CD14-positive monocyte (primary cell): ENCODE measurements at regions not wholly inside any gene's neighbourhood (a gene's known extent, or its start where the extent isn't known, plus 50 kb on each side); places are given as distances from the start of the nearest gene placed in this dataset.

Experiments
- DNase-seq, 3 donors: peaks; one replicate each; pipeline ENCODE4 v3.0.0-alpha.2; 2011 to 2022
- H2AFZ ChIP-seq: 2 replicates; pipeline ENCODE4 v1.6.0; 2012; ENCODE audit warnings: mild to moderate bottlenecking, low read depth, low read length, inconsistent platforms; ENCODE audit not compliant: insufficient read depth, poor library complexity, severe bottlenecking
- H3K27ac ChIP-seq, 2 donors: 1 replicate in 1 of 2; 2 replicates in 1 of 2; pipeline ENCODE4 v1.5.1; 2012 to 2013; ENCODE audit warnings: low read length in 2 of 2, control low read depth in 1 of 2, inconsistent platforms in 1 of 2, low read depth in 1 of 2, mild to moderate bottlenecking in 1 of 2
- H3K27me3 ChIP-seq, 2 donors: one replicate each; pipeline versions ENCODE4 v1.6.0 to v1.6.1; 2011 to 2013; ENCODE audit warnings: low read length in 2 of 2; ENCODE audit not compliant: control insufficient read depth in 2 of 2, insufficient read depth in 2 of 2
- H3K36me3 ChIP-seq, 2 donors: replicated peaks in 1 of 2; 1 replicate in 1 of 2; 2 replicates in 1 of 2; pipeline versions ENCODE4 v1.5.1 to v1.6.1; 2012 to 2013; ENCODE audit warnings: low read length in 2 of 2, control low read depth in 1 of 2, inconsistent platforms in 1 of 2, mild to moderate bottlenecking in 1 of 2; ENCODE audit not compliant: insufficient read depth in 2 of 2, control insufficient read depth in 1 of 2
- H3K4me1 ChIP-seq, 2 donors: 1 replicate in 1 of 2; 2 replicates in 1 of 2; pipeline versions ENCODE4 v1.5.1 to v1.6.1; 2012 to 2013; ENCODE audit warnings: low read length in 2 of 2, control low read depth in 1 of 2, inconsistent platforms in 1 of 2, mild to moderate bottlenecking in 1 of 2, moderate library complexity in 1 of 2; ENCODE audit not compliant: insufficient read depth in 2 of 2, control insufficient read depth in 1 of 2
- H3K4me2 ChIP-seq: replicated peaks from 2 replicates; pipeline ENCODE3; 2012; ENCODE audit warnings: low read length, moderate library complexity, mild to moderate bottlenecking; ENCODE audit not compliant: poor library complexity, severe bottlenecking; ENCODE audit errors: extremely low read depth
- H3K4me3 ChIP-seq, 3 experiments: fragments of 200-600 bp in 1 of 3; sonication (generic) in 1 of 3; replicated peaks in 1 of 3; 1 replicate in 2 of 3; 2 replicates in 1 of 3; pipeline ENCODE4 v1.5.1; 2011 to 2013; ENCODE audit warnings: low read length in 3 of 3, mild to moderate bottlenecking in 3 of 3, control low read depth in 2 of 3, low read depth in 2 of 3, inconsistent platforms in 1 of 3, moderate library complexity in 1 of 3
- H3K79me2 ChIP-seq: 2 replicates; pipeline ENCODE4 v1.6.0; 2012; ENCODE audit warnings: mild to moderate bottlenecking, control low read depth, inconsistent platforms, low read length, moderate library complexity; ENCODE audit not compliant: insufficient read depth
- H3K9ac ChIP-seq: 2 replicates; pipeline ENCODE4 v1.6.0; 2017; ENCODE audit warnings: low read length, mild to moderate bottlenecking; ENCODE audit not compliant: insufficient read depth, poor library complexity, severe bottlenecking
- H3K9me3 ChIP-seq, 2 donors: replicated peaks in 1 of 2; 1 replicate in 1 of 2; 2 replicates in 1 of 2; pipeline versions ENCODE4 v1.5.1 to v1.6.1; 2012 to 2013; ENCODE audit warnings: low read length in 2 of 2, control low read depth in 1 of 2; ENCODE audit not compliant: control insufficient read depth in 1 of 2, insufficient read depth in 1 of 2
- H4K20me1 ChIP-seq: 2 replicates; pipeline ENCODE4 v1.6.0; 2012; ENCODE audit warnings: mild to moderate bottlenecking, low read length, control low read depth, moderate library complexity; ENCODE audit not compliant: insufficient read depth
- H3K27ac Mint-ChIP-seq, 7 donors: one replicate each; pipeline ENCODE4 v1.8.0; 2020; ENCODE audit warnings: mild to moderate bottlenecking in 7 of 7, mixed read lengths in 7 of 7, moderate library complexity in 6 of 7, inconsistent platforms in 2 of 7
- H3K27me3 Mint-ChIP-seq, 3 donors: one replicate each; pipeline ENCODE4 v1.8.0; 2021 to 2022; ENCODE audit warnings: low read depth in 3 of 3, mild to moderate bottlenecking in 3 of 3, mixed read lengths in 3 of 3, moderate library complexity in 3 of 3, inconsistent platforms in 1 of 3
- H3K36me3 Mint-ChIP-seq, 2 donors: one replicate each; pipeline ENCODE4 v1.8.0; 2020; ENCODE audit warnings: mixed read lengths in 2 of 2, inconsistent platforms in 1 of 2, mild to moderate bottlenecking in 1 of 2
- H3K4me1 Mint-ChIP-seq: one replicate; pipeline ENCODE4 v1.8.0; 2020; ENCODE audit warnings: mild to moderate bottlenecking, mixed read lengths
- H3K4me3 Mint-ChIP-seq, 2 donors: one replicate each; pipeline ENCODE4 v1.8.0; 2020; ENCODE audit warnings: mild to moderate bottlenecking in 2 of 2, mixed read lengths in 2 of 2, moderate library complexity in 1 of 2
- H3K9me3 Mint-ChIP-seq, 7 donors: one replicate each; pipeline ENCODE4 v1.8.0; 2020 to 2022; ENCODE audit warnings: mixed read lengths in 7 of 7, mild to moderate bottlenecking in 6 of 7, moderate library complexity in 6 of 7, inconsistent platforms in 2 of 7
- WGBS: methylation state at CpG from one replicate; pipeline ENCODE4 v1.1.5; 2013; ENCODE audit warnings: missing lambda C conversion rate; ENCODE audit not compliant: insufficient coverage; 5-methylcytosine and 5-hydroxymethylcytosine counted together
- intact Hi-C, 2 donors: fragments of 100-400 bp; cut with micrococcal nuclease; formaldehyde crosslinking; loops; one replicate each; pipeline versions ENCODE4 v1.15.0 to v1.15.1; 2023
- TF ChIP-seq, protein P1 (sequence below): fragments of 200-600 bp; IDR thresholded peaks from one replicate; pipeline ENCODE4 v1.8.0; 2022; ENCODE audit warnings: antibody characterized with exemption, mild to moderate bottlenecking

DNA sequence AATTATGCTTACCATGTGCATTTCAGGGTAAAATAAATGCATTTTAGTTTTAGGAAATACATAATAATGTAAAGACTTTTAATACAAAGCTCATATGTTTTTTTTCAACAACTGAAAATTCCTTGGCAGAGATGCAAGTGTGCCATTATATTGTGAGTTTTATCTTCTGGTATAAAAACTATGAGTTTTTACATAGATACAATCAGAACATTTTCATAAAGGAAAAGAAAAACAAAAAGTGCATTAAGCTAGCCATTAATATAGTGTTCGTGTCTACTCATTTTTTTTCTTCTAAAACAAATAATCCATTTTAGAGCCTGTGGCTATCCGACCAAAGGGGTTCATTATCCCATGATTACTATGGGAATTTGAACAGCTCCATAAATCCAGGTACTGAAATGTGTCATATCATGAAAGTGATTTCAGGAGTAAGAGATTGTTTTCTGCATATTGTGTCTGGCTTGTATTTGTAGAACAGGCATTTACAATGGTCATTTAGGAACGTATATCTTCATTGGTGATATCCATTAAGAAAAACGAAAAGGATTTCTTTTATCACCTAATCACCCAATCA is 236.9 kb upstream of the SLC10A2 start:
- Histone ChIP-seq H3K9ac (no peak overlapping the region), H3K4me1 (no peaks in the 10 kb centered on the region), H3K4me2 (no peak overlapping the region), H3K9me3 (peaks cover 0 to 6% of the 10 kb centered on the region in 2 donors), H3K36me3 (no peaks in the 10 kb centered on the region), H3K27ac (no peak overlapping the region), H2AFZ (no peak overlapping the region), H3K27me3 (no peaks in the 10 kb centered on the region), H4K20me1 (no peaks in the 10 kb centered on the region), H3K4me3 (no peak overlapping the region), H3K79me2 (no peaks in the 10 kb centered on the region)
- TF ChIP-seq, protein P1, sequence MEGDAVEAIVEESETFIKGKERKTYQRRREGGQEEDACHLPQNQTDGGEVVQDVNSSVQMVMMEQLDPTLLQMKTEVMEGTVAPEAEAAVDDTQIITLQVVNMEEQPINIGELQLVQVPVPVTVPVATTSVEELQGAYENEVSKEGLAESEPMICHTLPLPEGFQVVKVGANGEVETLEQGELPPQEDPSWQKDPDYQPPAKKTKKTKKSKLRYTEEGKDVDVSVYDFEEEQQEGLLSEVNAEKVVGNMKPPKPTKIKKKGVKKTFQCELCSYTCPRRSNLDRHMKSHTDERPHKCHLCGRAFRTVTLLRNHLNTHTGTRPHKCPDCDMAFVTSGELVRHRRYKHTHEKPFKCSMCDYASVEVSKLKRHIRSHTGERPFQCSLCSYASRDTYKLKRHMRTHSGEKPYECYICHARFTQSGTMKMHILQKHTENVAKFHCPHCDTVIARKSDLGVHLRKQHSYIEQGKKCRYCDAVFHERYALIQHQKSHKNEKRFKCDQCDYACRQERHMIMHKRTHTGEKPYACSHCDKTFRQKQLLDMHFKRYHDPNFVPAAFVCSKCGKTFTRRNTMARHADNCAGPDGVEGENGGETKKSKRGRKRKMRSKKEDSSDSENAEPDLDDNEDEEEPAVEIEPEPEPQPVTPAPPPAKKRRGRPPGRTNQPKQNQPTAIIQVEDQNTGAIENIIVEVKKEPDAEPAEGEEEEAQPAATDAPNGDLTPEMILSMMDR, result no peak
- Mint-ChIP-seq H3K36me3 (no peaks in the 10 kb centered on the region), H3K27ac (no peak overlapping the region), H3K27me3 (no peaks in the 10 kb centered on the region), H3K4me3 (no peak overlapping the region), H3K4me1 (no peaks in the 10 kb centered on the region), H3K9me3 (peaks cover 0 to 6% (median 2%) of the 10 kb centered on the region in 7 donors)
- DNase-seq, result no peak
- no CpG with 5 or more reads among the region's 4 CpGs for WGBS
- intact Hi-C loops, result no loop called here

DNA sequence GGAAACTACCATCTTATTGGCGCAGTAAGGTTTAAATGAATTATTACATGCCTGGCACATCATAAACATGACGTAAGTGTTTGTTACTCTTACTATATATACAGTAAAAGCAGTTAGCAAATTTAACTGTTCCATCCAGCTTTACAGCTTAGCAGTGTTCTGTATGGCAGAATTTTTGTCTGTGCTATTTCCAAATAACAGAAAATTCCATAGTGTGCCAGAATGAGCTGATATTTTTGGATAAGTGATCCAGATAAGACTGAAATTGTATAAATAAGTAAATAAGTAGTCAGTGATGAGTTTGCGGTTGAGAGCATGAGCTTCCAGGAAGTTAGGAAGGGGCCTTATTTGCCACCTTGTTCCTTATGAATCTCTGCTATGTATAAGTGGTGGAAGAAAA is 236.5 kb upstream of the SLC10A2 start:
- Mint-ChIP-seq H3K4me3 (no peak overlapping the region), H3K36me3 (no peaks in the 10 kb centered on the region), H3K27ac (no peak overlapping the region), H3K4me1 (no peaks in the 10 kb centered on the region), H3K9me3 (peaks cover 0 to 6% (median 2%) of the 10 kb centered on the region in 7 donors), H3K27me3 (no peaks in the 10 kb centered on the region)
- no peaks in the 10 kb centered on the region for H3K79me2 ChIP-seq
- no peak overlapping the region for H3K9ac ChIP-seq
- no peak overlapping the region for H3K27ac ChIP-seq
- no peak overlapping the region for H3K4me2 ChIP-seq
- H3K4me3 ChIP-seq, result no peak overlapping the region
- H4K20me1 ChIP-seq, result no peaks in the 10 kb centered on the region
- no peaks in the 10 kb centered on the region for H3K4me1 ChIP-seq
- no peak for DNase-seq
- TF ChIP-seq, protein P1, result no peak
- no peaks in the 10 kb centered on the region for H3K27me3 ChIP-seq
- H2AFZ ChIP-seq, result no peak overlapping the region
- H3K9me3 ChIP-seq, result peaks cover 0 to 6% of the 10 kb centered on the region in 2 donors
- intact Hi-C loops, result no loop called here
- WGBS, result 100% methylated on average over 1 of the region's 3 CpGs
- H3K36me3 ChIP-seq, result no peaks in the 10 kb centered on the region
